ENCODE measurements at regions not wholly inside any gene's neighbourhood (a gene's known extent, or its start where the extent isn't known, plus 50 kb on each side); places are given as distances from the start of the nearest gene placed in this dataset.

DNA sequence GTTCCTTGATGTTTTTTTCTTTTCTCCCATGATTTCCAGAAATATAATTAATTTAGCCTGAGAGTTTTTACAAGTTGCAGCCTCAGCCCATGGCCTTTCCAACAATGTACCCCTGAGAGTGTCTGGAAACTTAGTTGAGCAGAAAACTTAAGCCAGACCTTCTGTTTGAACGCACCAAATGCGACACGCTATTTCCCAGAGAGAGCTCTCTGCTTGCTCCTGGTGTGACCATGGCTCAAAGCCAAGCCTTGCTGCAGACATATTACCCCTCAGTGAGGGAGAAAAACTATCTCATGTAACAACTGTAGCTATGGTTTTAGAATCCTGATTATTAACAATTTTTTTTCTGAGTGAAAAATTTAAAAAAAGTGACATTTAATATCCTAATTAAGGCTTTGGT lies 1204.5 kb upstream of the SLC10A2 start:
- TF ChIP-seq RFX5 (IDR thresholded peaks at IDR 0.05; ENCODE audit: borderline replicate concordance, low read depth, low read length) = no peak
- TF ChIP-seq POLR2A (IDR thresholded peaks at IDR 0.05; ENCODE audit: control extremely low read depth in 1 of 2, low read depth in 2 of 2, low read length in 2 of 2) = no peak
- no peak for TF ChIP-seq EZH2 (IDR thresholded peaks at IDR 0.05; ENCODE audit: low read depth, low read length, severe bottlenecking)
- TF ChIP-seq PHF8 (conservative IDR thresholded peaks at IDR 0.05; ENCODE audit: low read depth, low read length) = no peak
- no peak for TF ChIP-seq TAF7 (optimal IDR thresholded peaks at IDR 0.05; ENCODE audit: borderline replicate concordance, low read depth, low read length)
- no peak for TF ChIP-seq TEAD4 (IDR thresholded peaks at IDR 0.05; ENCODE audit: low read depth, low read length)
- TF ChIP-seq CHD2 (IDR thresholded peaks at IDR 0.05; ENCODE audit: low read length) = no peak
- TF ChIP-seq, protein P1, sequence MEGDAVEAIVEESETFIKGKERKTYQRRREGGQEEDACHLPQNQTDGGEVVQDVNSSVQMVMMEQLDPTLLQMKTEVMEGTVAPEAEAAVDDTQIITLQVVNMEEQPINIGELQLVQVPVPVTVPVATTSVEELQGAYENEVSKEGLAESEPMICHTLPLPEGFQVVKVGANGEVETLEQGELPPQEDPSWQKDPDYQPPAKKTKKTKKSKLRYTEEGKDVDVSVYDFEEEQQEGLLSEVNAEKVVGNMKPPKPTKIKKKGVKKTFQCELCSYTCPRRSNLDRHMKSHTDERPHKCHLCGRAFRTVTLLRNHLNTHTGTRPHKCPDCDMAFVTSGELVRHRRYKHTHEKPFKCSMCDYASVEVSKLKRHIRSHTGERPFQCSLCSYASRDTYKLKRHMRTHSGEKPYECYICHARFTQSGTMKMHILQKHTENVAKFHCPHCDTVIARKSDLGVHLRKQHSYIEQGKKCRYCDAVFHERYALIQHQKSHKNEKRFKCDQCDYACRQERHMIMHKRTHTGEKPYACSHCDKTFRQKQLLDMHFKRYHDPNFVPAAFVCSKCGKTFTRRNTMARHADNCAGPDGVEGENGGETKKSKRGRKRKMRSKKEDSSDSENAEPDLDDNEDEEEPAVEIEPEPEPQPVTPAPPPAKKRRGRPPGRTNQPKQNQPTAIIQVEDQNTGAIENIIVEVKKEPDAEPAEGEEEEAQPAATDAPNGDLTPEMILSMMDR (IDR thresholded peaks at IDR 0.05; ENCODE audit: control extremely low read depth in 1 of 3, insufficient read depth in 1 of 3, low read depth in 1 of 3, low read length in 3 of 3) = no peak
- TF ChIP-seq RAD21 (IDR thresholded peaks at IDR 0.05 in 1 of 2, conservative IDR thresholded peaks at IDR 0.05 in 1 of 2; ENCODE audit: low read depth in 2 of 2, low read length in 2 of 2) = no peak
- Histone ChIP-seq H3K4me3 (ENCODE audit: extremely low read depth in 1 of 4, insufficient read depth in 2 of 4, low read depth in 3 of 4, low read length in 4 of 4) (no peak overlapping the region), H3K9ac (replicated peaks in 1 of 4; ENCODE audit: extremely low read depth in 1 of 4, low read depth in 3 of 4, low read length in 3 of 4) (no peak overlapping the region), H2BK20ac (ENCODE audit: low read length) (no peak overlapping the region), H3K23ac (ENCODE audit: insufficient read length) (no peak overlapping the region), H3K4me1 (replicated peaks in 1 of 4; ENCODE audit: control insufficient read depth in 3 of 4, insufficient read depth in 4 of 4, low read length in 3 of 4) (no peaks in the 10 kb centered on the region), H3K56ac (replicated peaks; ENCODE audit: insufficient read length, low read depth, low read length) (no peak overlapping the region), H2AFZ (ENCODE audit: low read length) (no peak overlapping the region), H3K79me2 (ENCODE audit: control insufficient read depth in 1 of 2, insufficient read depth in 2 of 2, low read length in 2 of 2) (no peaks in the 10 kb centered on the region), H3K27ac (ENCODE audit: low read depth, low read length) (no peak overlapping the region), H3K18ac (ENCODE audit: extremely low read depth, low read length) (no peak overlapping the region), H2BK15ac (ENCODE audit: low read length) (no peak overlapping the region), H3K9me3 (ENCODE audit: insufficient read depth in 2 of 2, low read depth in 1 of 2, low read length in 1 of 2) (no peaks in the 10 kb centered on the region), H3K14ac (ENCODE audit: insufficient read length) (no peak overlapping the region), H3K27me3 (replicated peaks in 1 of 4; ENCODE audit: control insufficient read depth in 3 of 4, extremely low read depth in 1 of 4, insufficient read depth in 3 of 4, low read length in 3 of 4) (no peaks in the 10 kb centered on the region), H3K36me3 (ENCODE audit: control insufficient read depth in 2 of 4, insufficient read depth in 4 of 4, low read length in 3 of 4) (no peaks in the 10 kb centered on the region), H4K5ac (ENCODE audit: insufficient read length, low read depth, low read length) (no peak overlapping the region), H4K91ac (replicated peaks; ENCODE audit: insufficient read length, low read length) (no peak overlapping the region), H3K4ac (replicated peaks; ENCODE audit: insufficient read length, low read depth, low read length) (no peak overlapping the region), H3K23me2 (ENCODE audit: low read depth, low read length) (no peaks in the 10 kb centered on the region), H4K20me1 (replicated peaks in 1 of 2; ENCODE audit: control insufficient read depth in 1 of 2, insufficient read depth in 2 of 2, low read length in 2 of 2) (no peaks in the 10 kb centered on the region), H2BK120ac (replicated peaks; ENCODE audit: low read depth, low read length) (no peak overlapping the region), H4K8ac (ENCODE audit: extremely low read depth, insufficient read depth, low read length) (no peak overlapping the region), H3K4me2 (ENCODE audit: insufficient read depth in 1 of 2, low read depth in 2 of 2, low read length in 2 of 2) (no peak overlapping the region), H2BK12ac (ENCODE audit: low read depth, low read length) (no peak overlapping the region), H2AK5ac (ENCODE audit: low read depth, low read length) (no peak overlapping the region), H2BK5ac (ENCODE audit: low read depth, low read length) (no peak overlapping the region), H3K79me1 (ENCODE audit: low read depth, low read length) (no peaks in the 10 kb centered on the region)
- no peak for FAIRE-seq
- no peak for DNase-seq (ENCODE audit: low read depth in 1 of 2, low spot score in 2 of 2)
- CTCF ChIA-PET (ENCODE audit: partially characterized antibody) = no interaction called here
- WGBS, 2 experiments (ENCODE audit: extremely low coverage in 1 of 2, insufficient coverage in 1 of 2, insufficient read length in 1 of 2, insufficient replicate concordance in 2 of 2, low coverage in 1 of 2, low lambda C conversion rate in 2 of 2, missing lambda C conversion rate in 1 of 2) = 88% methylated on average over 3 of the region's 3 CpGs; no CpG with 5 or more reads in 1 of the 2 experiments
- POLR2A ChIA-PET (ENCODE audit: partially characterized antibody) = no interaction called here
